Spleen (tissue), 7 donors: ENCODE measurements at regions not wholly inside any gene's neighbourhood (a gene's known extent, or its start where the extent isn't known, plus 50 kb on each side); places are given as distances from the start of the nearest gene placed in this dataset.

Experiments
- CTCF ChIP-seq, 11 experiments: fragments of 200-600 bp in 7 of 11; fragments of 450-650 bp in 4 of 11; sonication (generic) in 4 of 11; IDR thresholded peaks in 8 of 11; conservative IDR thresholded peaks in 3 of 11; 1 replicate in 7 of 11; 2 replicates in 4 of 11; pipeline versions ENCODE4 v1.4.0 to v1.8.0; 2016 to 2021; ENCODE audit warnings: antibody characterized with exemption in 11 of 11, inconsistent platforms in 4 of 11, mild to moderate bottlenecking in 1 of 11
- POLR2A ChIP-seq, 3 donors: fragments of 450-650 bp; IDR thresholded peaks; one replicate each; pipeline ENCODE4 v1.5.1; 2017; ENCODE audit warnings: antibody characterized with exemption in 3 of 3, mild to moderate bottlenecking in 1 of 3
- POLR2AphosphoS5 ChIP-seq, 3 donors: sonication (generic); formaldehyde crosslinking; IDR thresholded peaks; one replicate each; pipeline ENCODE4 v1.5.1; 2017; ENCODE audit warnings: antibody characterized with exemption in 3 of 3
- donor health status: DM: no; HTN: no; CAD: no; lungs with moderate emphysema.
- donor health status: DM: no; HTN: no; CAD: no.
- donor health status: DM: no; HTN: no; CAD: no.

GRCh38 chr3:124210899-124211298 is 219.0 kb upstream of the ROPN1 start:
- no peak for TF ChIP-seq CTCF (IDR thresholded peaks at IDR 0.05 in 8 of 11, conservative IDR thresholded peaks at IDR 0.05 in 3 of 11)
- no peak for TF ChIP-seq POLR2A (IDR thresholded peaks at IDR 0.05)
- TF ChIP-seq POLR2AphosphoS5 (IDR thresholded peaks at IDR 0.05), result no peak
